GM23338 (cell line): ENCODE measurements at regions not wholly inside any gene's neighbourhood (a gene's known extent, or its start where the extent isn't known, plus 50 kb on each side); places are given as distances from the start of the nearest gene placed in this dataset.

ENCODE experiments used
- ATAC-seq: fragments of 200-7000 bp; cut with Tn5 transposase; 3 replicates; pipeline ENCODE4 v1.9.1; 2020
- DNase-seq: peaks from one replicate; pipeline ENCODE4 v3.0.0-alpha.2; 2015; ENCODE audit warnings: low spot score
- H2AFZ ChIP-seq: fragments of 200-600 bp; sonication (generic); 2 replicates; pipeline ENCODE4 v1.8.0; 2016; ENCODE audit warnings: antibody characterized with exemption, mild to moderate bottlenecking, moderate library complexity
- H3F3A ChIP-seq: fragments of 200-600 bp; sonication (generic); replicated peaks from 2 replicates; pipeline ENCODE4 v1.8.0; 2017; ENCODE audit warnings: antibody characterized with exemption, mixed run types, low read depth
- H3K27ac ChIP-seq: fragments of 200-600 bp; sonication (generic); 2 replicates; pipeline ENCODE4 v1.6.1; 2016; ENCODE audit warnings: low read depth
- H3K27me3 ChIP-seq: fragments of 200-600 bp; sonication (generic); 2 replicates; pipeline ENCODE4 v1.8.0; 2016; ENCODE audit warnings: mild to moderate bottlenecking, mixed run types, moderate library complexity; ENCODE audit not compliant: insufficient read depth
- H3K36me3 ChIP-seq: fragments of 200-600 bp; sonication (generic); 2 replicates; pipeline ENCODE4 v1.8.0; 2016; ENCODE audit warnings: mild to moderate bottlenecking; ENCODE audit not compliant: insufficient read depth
- H3K4me1 ChIP-seq: fragments of 200-600 bp; sonication (generic); 2 replicates; pipeline ENCODE4 v1.8.0; 2016; ENCODE audit warnings: mild to moderate bottlenecking, moderate library complexity; ENCODE audit not compliant: insufficient read depth
- H3K4me2 ChIP-seq: fragments of 200-600 bp; sonication (generic); 2 replicates; pipeline ENCODE4 v1.7.1; 2017; ENCODE audit warnings: mixed run types
- H3K4me3 ChIP-seq: fragments of 200-600 bp; sonication (generic); 2 replicates; pipeline ENCODE4 v1.6.1; 2016; ENCODE audit warnings: mixed run types
- H3K79me2 ChIP-seq: fragments of 200-600 bp; sonication (generic); replicated peaks from 2 replicates; pipeline ENCODE4 v1.8.0; 2017; ENCODE audit warnings: mild to moderate bottlenecking; ENCODE audit not compliant: insufficient read depth
- H3K9me2 ChIP-seq: fragments of 200-600 bp; sonication (generic); 2 replicates; pipeline ENCODE4 v1.8.0; 2017; ENCODE audit not compliant: insufficient read depth
- H4K20me1 ChIP-seq: fragments of 200-600 bp; sonication (generic); replicated peaks from 2 replicates; pipeline ENCODE4 v1.8.0; 2017; ENCODE audit warnings: mild to moderate bottlenecking; ENCODE audit not compliant: insufficient read depth
- H3K27ac Mint-ChIP-seq: 2 replicates; pipeline ENCODE4 v1.8.0; 2020; ENCODE audit warnings: inconsistent platforms, mild to moderate bottlenecking, moderate library complexity, mixed read lengths
- H3K27me3 Mint-ChIP-seq: 3 replicates; pipeline ENCODE4 v1.8.0; 2022; ENCODE audit warnings: low read depth, mild to moderate bottlenecking, moderate library complexity, mixed read lengths, inconsistent platforms; ENCODE audit not compliant: insufficient read depth, poor library complexity
- H3K36me3 Mint-ChIP-seq: 3 replicates; pipeline ENCODE4 v1.8.0; 2021; ENCODE audit warnings: low read depth, mild to moderate bottlenecking, inconsistent platforms, moderate library complexity, mixed read lengths
- H3K4me1 Mint-ChIP-seq: 3 replicates; pipeline ENCODE4 v1.8.0; 2020; ENCODE audit warnings: mild to moderate bottlenecking, inconsistent platforms, mixed read lengths
- H3K4me3 Mint-ChIP-seq: 3 replicates; pipeline ENCODE4 v1.8.0; 2021; ENCODE audit warnings: moderate library complexity, mild to moderate bottlenecking, inconsistent platforms, mixed read lengths
- H3K9me3 Mint-ChIP-seq: 3 replicates; pipeline ENCODE4 v1.8.0; 2020; ENCODE audit warnings: moderate library complexity, mild to moderate bottlenecking, inconsistent platforms, mixed read lengths
- CREB1 ChIP-seq: fragments of 250-450 bp; sonication (Bioruptor Pico); IDR thresholded peaks from 2 replicates; pipeline ENCODE4 v1.5.0; 2020; ENCODE audit warnings: low read depth, mild to moderate bottlenecking, moderate library complexity
- CTCF ChIP-seq, 2 experiments: fragments of 200-600 bp in 1 of 2; sonication (generic) in 1 of 2; conservative IDR thresholded peaks; 2 replicates each; pipeline versions ENCODE4 v1.5.1 to v1.6.1; 2016 to 2017; ENCODE audit warnings: antibody characterized with exemption in 2 of 2, low read depth in 2 of 2, mild to moderate bottlenecking in 2 of 2, moderate library complexity in 1 of 2
- EZH2 ChIP-seq: fragments of 200-600 bp; sonication (generic); IDR thresholded peaks from one replicate; pipeline ENCODE4 v1.8.0; 2017; ENCODE audit warnings: antibody characterized with exemption, mild to moderate bottlenecking, low read depth; ENCODE audit not compliant: unreplicated experiment
- EZH2phosphoT487 ChIP-seq: fragments of 200-600 bp; sonication (generic); IDR thresholded peaks from one replicate; pipeline ENCODE4 v1.8.1; 2018; ENCODE audit warnings: antibody characterized with exemption; ENCODE audit not compliant: unreplicated experiment
- JUNB ChIP-seq: IDR thresholded peaks from one replicate; pipeline ENCODE4 v1.6.1; 2016; ENCODE audit warnings: antibody characterized with exemption; ENCODE audit not compliant: unreplicated experiment
- NANOG ChIP-seq: IDR thresholded peaks from 2 replicates; pipeline ENCODE4 v1.6.1; 2016; ENCODE audit warnings: antibody characterized with exemption, borderline replicate concordance
- POLR2AphosphoS5 ChIP-seq: IDR thresholded peaks from 2 replicates; pipeline ENCODE4 v1.6.1; 2016; ENCODE audit warnings: antibody characterized with exemption, low read depth
- REST ChIP-seq: IDR thresholded peaks from one replicate; pipeline ENCODE4 v1.6.1; 2018; ENCODE audit warnings: antibody characterized with exemption; ENCODE audit not compliant: unreplicated experiment
- ZNF331 ChIP-seq: fragments of 250-450 bp; sonication (Bioruptor Pico); IDR thresholded peaks from 2 replicates; pipeline ENCODE4 v1.5.0; 2020; ENCODE audit warnings: low read depth, mild to moderate bottlenecking, moderate library complexity
- TF ChIP-seq, protein P1 (sequence below): fragments of 250-450 bp; sonication (Bioruptor Pico); IDR thresholded peaks from 2 replicates; pipeline ENCODE4 v1.5.0; 2020; ENCODE audit warnings: mild to moderate bottlenecking, moderate library complexity

GRCh38 chr14:27114180-27114579 lies 516.3 kb upstream of the NOVA1 start:
- Mint-ChIP-seq H3K4me1 (no peaks in the 10 kb centered on the region), H3K36me3 (no peaks in the 10 kb centered on the region), H3K27me3 (no peaks in the 10 kb centered on the region), H3K9me3 (no peaks in the 10 kb centered on the region), H3K27ac (no peak overlapping the region), H3K4me3 (no peak overlapping the region)
- Histone ChIP-seq H3K4me3 (no peak overlapping the region), H3K27ac (no peak overlapping the region), H4K20me1 (no peaks in the 10 kb centered on the region), H3K9me2 (no peaks in the 10 kb centered on the region), H2AFZ (no peak overlapping the region), H3K36me3 (no peaks in the 10 kb centered on the region), H3K4me2 (no peak overlapping the region), H3K4me1 (no peaks in the 10 kb centered on the region), H3K79me2 (no peaks in the 10 kb centered on the region), H3K27me3 (no peaks in the 10 kb centered on the region), H3F3A (no peaks in the 10 kb centered on the region)
- TF ChIP-seq NANOG (no peak), REST (no peak), POLR2AphosphoS5 (no peak), JUNB (no peak), CREB1 (no peak), CTCF (conservative IDR thresholded peaks at IDR 0.05; ENCODE audit: low read depth in 2 of 2) (no peak), EZH2 (no peak), ZNF331 (CRISPR knock-in tag) (no peak)
- DNase-seq (no peak), ATAC-seq (no peak)

DNA sequence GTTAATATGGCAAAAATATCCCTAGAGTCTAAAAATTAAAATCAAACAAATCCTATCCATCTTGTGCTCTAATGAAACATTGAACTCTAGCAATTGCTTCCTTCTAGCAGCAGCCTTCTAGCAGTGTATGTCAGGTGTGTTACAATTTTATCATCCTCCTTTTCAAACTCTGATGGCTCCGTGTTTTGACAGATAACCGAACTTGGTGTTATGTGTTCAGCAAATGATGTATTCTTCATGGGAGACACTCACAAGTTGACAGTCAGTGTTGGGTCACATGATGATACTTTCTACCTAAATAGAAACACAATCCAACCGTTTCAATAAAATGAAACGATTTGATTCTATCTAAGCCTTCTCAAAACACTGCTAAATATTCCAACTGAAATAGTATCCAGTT lies 525.3 kb upstream of the NOVA1 start:
- no peak overlapping the region for H3K4me3 ChIP-seq
- no peaks in the 10 kb centered on the region for H3K27me3 Mint-ChIP-seq

More for the DNA sequence above, 525.3 kb upstream of the NOVA1 start:
- H3K9me3 Mint-ChIP-seq = peaks cover 21% of the 10 kb centered on the region
- Histone ChIP-seq H3K36me3 (no peaks in the 10 kb centered on the region), H3K27ac (no peak overlapping the region), H2AFZ (no peak overlapping the region), H3F3A (no peaks in the 10 kb centered on the region), H3K9me2 (0 out of 2 replicates have a peak, but pooled peaks cover 4% of the 10 kb centered on the region), H4K20me1 (no peaks in the 10 kb centered on the region), H3K27me3 (no peaks in the 10 kb centered on the region), H3K4me1 (no peaks in the 10 kb centered on the region), H3K79me2 (no peaks in the 10 kb centered on the region), H3K4me2 (no peak overlapping the region)
- no peaks in the 10 kb centered on the region for H3K4me1 Mint-ChIP-seq
- TF ChIP-seq POLR2AphosphoS5 (no peak), NANOG (no peak), EZH2phosphoT487 (no peak), EZH2 (no peak), JUNB (no peak)
- TF ChIP-seq, protein P1, sequence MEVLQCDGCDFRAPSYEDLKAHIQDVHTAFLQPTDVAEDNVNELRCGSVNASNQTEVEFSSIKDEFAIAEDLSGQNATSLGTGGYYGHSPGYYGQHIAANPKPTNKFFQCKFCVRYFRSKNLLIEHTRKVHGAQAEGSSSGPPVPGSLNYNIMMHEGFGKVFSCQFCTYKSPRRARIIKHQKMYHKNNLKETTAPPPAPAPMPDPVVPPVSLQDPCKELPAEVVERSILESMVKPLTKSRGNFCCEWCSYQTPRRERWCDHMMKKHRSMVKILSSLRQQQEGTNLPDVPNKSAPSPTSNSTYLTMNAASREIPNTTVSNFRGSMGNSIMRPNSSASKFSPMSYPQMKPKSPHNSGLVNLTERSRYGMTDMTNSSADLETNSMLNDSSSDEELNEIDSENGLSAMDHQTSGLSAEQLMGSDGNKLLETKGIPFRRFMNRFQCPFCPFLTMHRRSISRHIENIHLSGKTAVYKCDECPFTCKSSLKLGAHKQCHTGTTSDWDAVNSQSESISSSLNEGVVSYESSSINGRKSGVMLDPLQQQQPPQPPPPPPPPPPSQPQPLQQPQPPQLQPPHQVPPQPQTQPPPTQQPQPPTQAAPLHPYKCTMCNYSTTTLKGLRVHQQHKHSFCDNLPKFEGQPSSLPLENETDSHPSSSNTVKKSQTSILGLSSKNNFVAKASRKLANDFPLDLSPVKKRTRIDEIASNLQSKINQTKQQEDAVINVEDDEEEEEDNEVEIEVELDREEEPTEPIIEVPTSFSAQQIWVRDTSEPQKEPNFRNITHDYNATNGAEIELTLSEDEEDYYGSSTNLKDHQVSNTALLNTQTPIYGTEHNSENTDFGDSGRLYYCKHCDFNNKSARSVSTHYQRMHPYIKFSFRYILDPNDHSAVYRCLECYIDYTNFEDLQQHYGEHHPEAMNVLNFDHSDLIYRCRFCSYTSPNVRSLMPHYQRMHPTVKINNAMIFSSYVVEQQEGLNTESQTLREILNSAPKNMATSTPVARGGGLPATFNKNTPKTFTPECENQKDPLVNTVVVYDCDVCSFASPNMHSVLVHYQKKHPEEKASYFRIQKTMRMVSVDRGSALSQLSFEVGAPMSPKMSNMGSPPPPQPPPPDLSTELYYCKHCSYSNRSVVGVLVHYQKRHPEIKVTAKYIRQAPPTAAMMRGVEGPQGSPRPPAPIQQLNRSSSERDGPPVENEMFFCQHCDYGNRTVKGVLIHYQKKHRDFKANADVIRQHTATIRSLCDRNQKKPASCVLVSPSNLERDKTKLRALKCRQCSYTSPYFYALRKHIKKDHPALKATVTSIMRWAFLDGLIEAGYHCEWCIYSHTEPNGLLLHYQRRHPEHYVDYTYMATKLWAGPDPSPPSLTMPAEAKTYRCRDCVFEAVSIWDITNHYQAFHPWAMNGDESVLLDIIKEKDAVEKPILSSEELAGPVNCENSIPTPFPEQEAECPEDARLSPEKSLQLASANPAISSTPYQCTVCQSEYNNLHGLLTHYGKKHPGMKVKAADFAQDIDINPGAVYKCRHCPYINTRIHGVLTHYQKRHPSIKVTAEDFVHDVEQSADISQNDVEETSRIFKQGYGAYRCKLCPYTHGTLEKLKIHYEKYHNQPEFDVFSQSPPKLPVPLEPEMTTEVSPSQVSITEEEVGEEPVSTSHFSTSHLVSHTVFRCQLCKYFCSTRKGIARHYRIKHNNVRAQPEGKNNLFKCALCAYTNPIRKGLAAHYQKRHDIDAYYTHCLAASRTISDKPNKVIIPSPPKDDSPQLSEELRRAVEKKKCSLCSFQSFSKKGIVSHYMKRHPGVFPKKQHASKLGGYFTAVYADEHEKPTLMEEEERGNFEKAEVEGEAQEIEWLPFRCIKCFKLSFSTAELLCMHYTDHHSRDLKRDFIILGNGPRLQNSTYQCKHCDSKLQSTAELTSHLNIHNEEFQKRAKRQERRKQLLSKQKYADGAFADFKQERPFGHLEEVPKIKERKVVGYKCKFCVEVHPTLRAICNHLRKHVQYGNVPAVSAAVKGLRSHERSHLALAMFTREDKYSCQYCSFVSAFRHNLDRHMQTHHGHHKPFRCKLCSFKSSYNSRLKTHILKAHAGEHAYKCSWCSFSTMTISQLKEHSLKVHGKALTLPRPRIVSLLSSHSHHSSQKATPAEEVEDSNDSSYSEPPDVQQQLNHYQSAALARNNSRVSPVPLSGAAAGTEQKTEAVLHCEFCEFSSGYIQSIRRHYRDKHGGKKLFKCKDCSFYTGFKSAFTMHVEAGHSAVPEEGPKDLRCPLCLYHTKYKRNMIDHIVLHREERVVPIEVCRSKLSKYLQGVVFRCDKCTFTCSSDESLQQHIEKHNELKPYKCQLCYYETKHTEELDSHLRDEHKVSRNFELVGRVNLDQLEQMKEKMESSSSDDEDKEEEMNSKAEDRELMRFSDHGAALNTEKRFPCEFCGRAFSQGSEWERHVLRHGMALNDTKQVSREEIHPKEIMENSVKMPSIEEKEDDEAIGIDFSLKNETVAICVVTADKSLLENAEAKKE (CRISPR knock-in tag) = no peak
- no peak for DNase-seq
- H3K27ac Mint-ChIP-seq = no peak overlapping the region
- no peak overlapping the region for H3K4me3 Mint-ChIP-seq
- no peak for ATAC-seq
- peaks cover 5% of the 10 kb centered on the region for H3K36me3 Mint-ChIP-seq
